ENCODE measurements at regions not wholly inside any gene's neighbourhood (a gene's known extent, or its start where the extent isn't known, plus 50 kb on each side); places are given as distances from the start of the nearest gene placed in this dataset.
A peak's percentile ranks its signal among the peaks of the same experiment; 100 is the strongest.
"Not testable (repeated sequence)": the region's sequence is repeated elsewhere in the genome, so short reads cannot be mapped to it uniquely, and the experiment has no call there.

DNA sequence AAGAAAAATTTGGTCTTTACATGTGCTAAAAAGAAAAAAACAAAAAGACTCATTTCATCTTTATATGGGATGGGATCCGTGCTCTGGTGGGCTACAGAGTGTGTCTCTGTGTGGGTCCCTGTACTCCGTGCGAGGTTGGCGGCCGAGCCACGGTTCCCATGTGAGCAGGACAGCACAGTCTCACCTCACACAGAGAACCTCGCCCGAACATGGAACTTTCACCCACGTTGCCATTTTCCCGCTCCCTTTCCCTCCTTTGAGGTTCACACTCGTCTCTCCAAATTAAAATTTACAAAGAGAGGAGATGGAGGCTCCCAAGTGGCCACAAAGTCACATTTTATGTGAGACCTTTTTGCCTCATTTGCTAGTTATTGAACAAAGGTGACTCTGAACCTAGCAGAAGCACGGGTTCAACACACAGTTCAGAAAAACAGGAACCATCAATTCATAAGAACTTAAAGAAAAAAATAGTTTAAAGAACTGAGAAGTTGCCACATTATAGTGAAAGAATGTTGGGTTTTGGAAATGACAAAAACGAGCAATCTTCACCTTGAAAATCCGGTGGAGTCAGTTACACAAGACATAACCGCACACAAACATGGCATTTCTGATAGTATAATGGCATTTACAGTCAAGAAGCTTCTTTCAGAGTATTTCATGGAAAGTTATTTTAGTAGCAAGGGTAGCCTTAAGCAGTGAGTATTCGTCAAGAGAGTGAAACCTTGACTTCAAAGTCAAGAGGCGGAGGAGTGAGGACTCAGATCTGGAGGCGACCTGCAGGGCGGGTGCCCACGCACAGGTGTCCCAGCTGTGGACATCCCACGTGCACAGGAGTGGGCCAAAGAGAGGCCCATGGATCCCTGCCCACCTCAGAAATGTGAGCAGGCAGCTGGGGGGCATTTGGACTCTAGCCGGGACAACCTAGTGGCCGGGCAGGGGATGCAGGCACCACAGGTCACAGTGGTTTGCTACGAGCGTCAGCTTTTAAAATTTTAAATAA lies 277.2 kb upstream of the PLGLB2 start:
- H3K4me1 ChIP-seq (ENCODE audit: low read depth, poor library complexity, severe bottlenecking): peaks cover 44% of the 10 kb centered on the region
- not testable (repeated sequence) for H4K20me1 ChIP-seq (ENCODE audit: insufficient read depth); H3K4me3 ChIP-seq (IDR thresholded peaks at IDR 0.05; ENCODE audit: insufficient read depth, low read depth, low read length); H3K9ac ChIP-seq; H3K27me3 ChIP-seq (ENCODE audit: insufficient read depth, low read depth); H2AFZ ChIP-seq (ENCODE audit: low read depth); H3K36me3 ChIP-seq (ENCODE audit: insufficient read depth)
- 0 out of 2 replicates have a peak overlapping the region, but pooled peaks have one; percentile 8 for H3K4me2 ChIP-seq
- H3K79me2 ChIP-seq (ENCODE audit: insufficient read depth, low read depth): peaks cover 53% of the 10 kb centered on the region
- H3K27ac ChIP-seq: peak overlapping the region; percentile 29; the same call in 1 of the 2 replicates

DNA sequence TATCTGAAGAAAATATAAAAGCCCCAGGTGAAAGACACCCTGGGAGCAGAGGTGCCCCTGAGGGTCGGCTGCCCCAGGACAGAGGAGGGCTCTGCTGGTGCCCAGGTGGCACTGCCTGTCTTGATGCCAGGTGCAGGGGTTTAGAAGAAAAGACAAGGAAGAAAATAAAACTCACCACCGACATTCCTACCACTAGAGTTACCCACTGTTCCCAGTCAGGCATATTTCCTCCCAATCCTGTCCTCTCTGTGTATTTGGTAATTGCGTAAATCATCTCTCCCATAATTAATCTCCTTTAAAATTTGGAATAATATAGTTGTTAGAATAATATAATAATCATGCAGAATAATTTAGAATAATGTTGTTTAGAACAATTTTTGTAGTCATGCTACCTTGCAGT lies 276.4 kb upstream of the PLGLB2 start:
- Histone ChIP-seq H3K79me2 (ENCODE audit: insufficient read depth, low read depth) (peaks cover 50% of the 10 kb centered on the region), H3K27ac (peak overlapping the region; percentile 29; the same call in 1 of the 2 replicates), H3K4me1 (ENCODE audit: low read depth, poor library complexity, severe bottlenecking) (peaks cover 49% of the 10 kb centered on the region), H3K4me2 (0 out of 2 replicates have a peak overlapping the region, but pooled peaks have one; percentile 8)
- not testable (repeated sequence) for H2AFZ ChIP-seq (ENCODE audit: low read depth); H3K4me3 ChIP-seq (IDR thresholded peaks at IDR 0.05; ENCODE audit: insufficient read depth, low read depth, low read length); H4K20me1 ChIP-seq (ENCODE audit: insufficient read depth); H3K9ac ChIP-seq; H3K36me3 ChIP-seq (ENCODE audit: insufficient read depth); H3K27me3 ChIP-seq (ENCODE audit: insufficient read depth, low read depth)

DNA sequence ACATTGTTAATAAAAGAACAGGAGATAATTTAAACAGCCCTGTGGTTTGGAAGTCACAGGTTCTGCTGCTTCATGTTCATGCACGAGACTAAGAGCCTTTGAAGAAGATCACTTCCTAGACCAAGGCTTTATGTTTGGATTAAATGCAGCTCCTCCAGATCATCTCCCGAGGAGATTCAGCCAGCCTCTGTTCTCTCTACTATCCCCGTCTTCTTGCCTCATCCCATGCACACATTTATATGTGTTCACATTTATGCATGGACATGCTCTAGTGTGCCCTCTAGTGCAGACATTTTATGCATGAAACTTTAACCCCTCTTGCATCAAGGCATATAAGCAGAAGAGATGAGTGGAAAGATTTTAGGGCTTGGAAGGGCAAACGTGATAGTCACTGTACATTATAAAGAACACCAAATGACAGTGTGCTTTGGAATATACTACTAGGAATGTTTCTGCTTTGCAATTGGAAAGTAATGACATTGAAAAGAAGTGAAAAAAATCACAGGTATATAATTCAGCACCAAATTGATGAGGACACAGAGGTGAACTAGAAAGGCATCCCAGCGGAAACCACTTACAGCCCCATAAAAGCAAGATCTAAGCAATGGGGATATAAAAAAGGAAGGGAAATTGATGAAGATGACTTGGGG lies 271.5 kb upstream of the PLGLB2 start:
- not testable (repeated sequence) for H4K20me1 ChIP-seq (ENCODE audit: insufficient read depth); H3K27me3 ChIP-seq (ENCODE audit: insufficient read depth, low read depth); H3K4me2 ChIP-seq; H3K36me3 ChIP-seq (ENCODE audit: insufficient read depth); H3K27ac ChIP-seq; H3K9ac ChIP-seq; H2AFZ ChIP-seq (ENCODE audit: low read depth); H3K4me3 ChIP-seq (IDR thresholded peaks at IDR 0.05; ENCODE audit: insufficient read depth, low read depth, low read length)
- TF ChIP-seq, protein P1, sequence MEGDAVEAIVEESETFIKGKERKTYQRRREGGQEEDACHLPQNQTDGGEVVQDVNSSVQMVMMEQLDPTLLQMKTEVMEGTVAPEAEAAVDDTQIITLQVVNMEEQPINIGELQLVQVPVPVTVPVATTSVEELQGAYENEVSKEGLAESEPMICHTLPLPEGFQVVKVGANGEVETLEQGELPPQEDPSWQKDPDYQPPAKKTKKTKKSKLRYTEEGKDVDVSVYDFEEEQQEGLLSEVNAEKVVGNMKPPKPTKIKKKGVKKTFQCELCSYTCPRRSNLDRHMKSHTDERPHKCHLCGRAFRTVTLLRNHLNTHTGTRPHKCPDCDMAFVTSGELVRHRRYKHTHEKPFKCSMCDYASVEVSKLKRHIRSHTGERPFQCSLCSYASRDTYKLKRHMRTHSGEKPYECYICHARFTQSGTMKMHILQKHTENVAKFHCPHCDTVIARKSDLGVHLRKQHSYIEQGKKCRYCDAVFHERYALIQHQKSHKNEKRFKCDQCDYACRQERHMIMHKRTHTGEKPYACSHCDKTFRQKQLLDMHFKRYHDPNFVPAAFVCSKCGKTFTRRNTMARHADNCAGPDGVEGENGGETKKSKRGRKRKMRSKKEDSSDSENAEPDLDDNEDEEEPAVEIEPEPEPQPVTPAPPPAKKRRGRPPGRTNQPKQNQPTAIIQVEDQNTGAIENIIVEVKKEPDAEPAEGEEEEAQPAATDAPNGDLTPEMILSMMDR (conservative IDR thresholded peaks at IDR 0.05; ENCODE audit: low read depth, low read length): peak; percentile 25; the same call in 1 of the 2 replicates
- H3K79me2 ChIP-seq (ENCODE audit: insufficient read depth, low read depth): peaks cover 58% of the 10 kb centered on the region
- peaks cover 53% of the 10 kb centered on the region for H3K4me1 ChIP-seq (ENCODE audit: low read depth, poor library complexity, severe bottlenecking)

DNA sequence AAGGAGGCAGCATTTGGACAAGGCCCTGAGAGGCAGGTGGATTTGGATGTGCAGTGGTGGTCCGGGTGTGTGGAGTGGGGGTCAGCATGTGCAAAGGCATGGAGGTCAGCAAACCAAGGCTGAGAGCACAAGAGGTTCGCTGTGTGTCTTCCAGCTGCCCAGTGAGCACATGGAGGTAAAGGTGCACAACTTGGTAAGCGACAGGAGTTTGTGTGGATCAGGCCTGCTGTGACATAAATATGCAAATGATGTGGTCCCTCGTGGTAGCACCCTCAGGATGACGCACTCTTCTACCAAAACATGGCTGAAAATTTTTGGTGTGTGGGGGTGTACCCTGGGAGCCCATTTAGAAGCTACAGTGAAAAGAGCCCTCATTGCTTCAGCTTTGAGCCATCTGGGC lies 271.0 kb upstream of the PLGLB2 start:
- H3K79me2 ChIP-seq (ENCODE audit: insufficient read depth, low read depth): peaks cover 54% of the 10 kb centered on the region
- H3K36me3 ChIP-seq (ENCODE audit: insufficient read depth); H3K4me3 ChIP-seq (IDR thresholded peaks at IDR 0.05; ENCODE audit: insufficient read depth, low read depth, low read length); H3K9ac ChIP-seq; H2AFZ ChIP-seq (ENCODE audit: low read depth); H3K27ac ChIP-seq; H3K4me2 ChIP-seq; H4K20me1 ChIP-seq (ENCODE audit: insufficient read depth); H3K27me3 ChIP-seq (ENCODE audit: insufficient read depth, low read depth): not testable (repeated sequence)
- H3K4me1 ChIP-seq (ENCODE audit: low read depth, poor library complexity, severe bottlenecking): peaks cover 55% of the 10 kb centered on the region

DNA sequence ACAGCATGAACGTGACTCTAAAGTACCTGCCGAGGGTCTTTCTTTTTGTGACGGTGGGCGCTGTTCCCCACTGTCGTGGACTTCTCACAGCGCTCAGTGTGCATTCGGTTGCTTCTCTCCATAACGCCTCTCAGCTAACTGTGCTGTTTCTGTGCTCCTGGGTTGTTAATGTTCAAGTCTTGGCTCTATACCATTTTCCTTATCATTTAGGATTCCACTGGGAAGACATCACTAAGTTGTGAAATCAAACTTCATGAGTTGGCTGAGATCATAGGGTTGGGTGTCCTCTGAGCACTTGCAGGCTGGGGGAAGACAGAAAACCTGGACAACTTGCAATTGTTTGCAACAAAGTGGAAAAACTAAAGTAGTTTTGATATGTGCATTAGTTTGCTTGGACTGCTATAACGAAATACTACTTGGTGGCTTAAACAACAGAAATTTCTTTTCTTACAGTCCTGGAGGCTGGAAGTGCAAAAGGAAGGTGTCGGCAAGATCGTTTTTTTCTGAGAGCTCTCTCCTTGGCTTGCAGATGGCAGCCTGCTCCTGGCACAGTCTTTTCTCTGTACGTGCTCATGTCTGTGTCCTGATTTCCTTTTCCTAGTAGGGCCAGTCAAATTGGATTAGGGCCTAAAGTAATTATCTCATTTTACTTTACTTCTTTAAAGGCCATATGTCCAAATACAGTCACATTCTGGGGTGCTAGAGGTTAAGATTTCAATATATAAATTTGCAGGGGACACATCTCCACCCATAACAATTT lies 270.0 kb upstream of the PLGLB2 start:
- not testable (repeated sequence) for H3K27me3 ChIP-seq (ENCODE audit: insufficient read depth, low read depth); H3K27ac ChIP-seq; H3K4me3 ChIP-seq (IDR thresholded peaks at IDR 0.05; ENCODE audit: insufficient read depth, low read depth, low read length); H3K9ac ChIP-seq; H3K4me2 ChIP-seq; H3K36me3 ChIP-seq (ENCODE audit: insufficient read depth); H4K20me1 ChIP-seq (ENCODE audit: insufficient read depth); H2AFZ ChIP-seq (ENCODE audit: low read depth)
- Histone ChIP-seq H3K79me2 (ENCODE audit: insufficient read depth, low read depth) (peaks cover 60% of the 10 kb centered on the region), H3K4me1 (ENCODE audit: low read depth, poor library complexity, severe bottlenecking) (peaks cover 61% of the 10 kb centered on the region)

DNA sequence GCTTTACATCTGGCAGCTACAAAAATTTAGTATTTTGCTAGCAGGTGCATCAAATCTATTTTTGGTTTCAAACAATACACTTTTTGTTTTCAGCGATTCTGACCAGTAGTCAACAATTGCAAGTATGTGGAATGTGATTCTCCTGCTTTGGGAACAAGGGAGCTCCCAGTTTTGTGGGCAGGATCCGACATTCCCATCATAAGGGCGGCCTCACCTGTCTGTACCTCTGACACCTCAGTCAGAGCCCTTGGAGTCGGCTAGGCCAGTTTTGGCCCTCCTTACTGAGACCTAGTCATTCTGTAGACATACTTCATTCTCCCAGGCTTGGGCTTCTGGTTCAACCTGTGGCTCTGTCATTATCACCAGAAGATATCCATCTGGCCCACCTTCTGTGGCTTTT lies 269.0 kb upstream of the PLGLB2 start:
- H3K27me3 ChIP-seq (ENCODE audit: insufficient read depth, low read depth); H3K9ac ChIP-seq; H3K4me3 ChIP-seq (IDR thresholded peaks at IDR 0.05; ENCODE audit: insufficient read depth, low read depth, low read length); H2AFZ ChIP-seq (ENCODE audit: low read depth); H4K20me1 ChIP-seq (ENCODE audit: insufficient read depth); H3K36me3 ChIP-seq (ENCODE audit: insufficient read depth); H3K4me2 ChIP-seq; H3K27ac ChIP-seq: not testable (repeated sequence)
- Histone ChIP-seq H3K79me2 (ENCODE audit: insufficient read depth, low read depth) (peaks cover 65% of the 10 kb centered on the region), H3K4me1 (ENCODE audit: low read depth, poor library complexity, severe bottlenecking) (peaks cover 68% of the 10 kb centered on the region)

DNA sequence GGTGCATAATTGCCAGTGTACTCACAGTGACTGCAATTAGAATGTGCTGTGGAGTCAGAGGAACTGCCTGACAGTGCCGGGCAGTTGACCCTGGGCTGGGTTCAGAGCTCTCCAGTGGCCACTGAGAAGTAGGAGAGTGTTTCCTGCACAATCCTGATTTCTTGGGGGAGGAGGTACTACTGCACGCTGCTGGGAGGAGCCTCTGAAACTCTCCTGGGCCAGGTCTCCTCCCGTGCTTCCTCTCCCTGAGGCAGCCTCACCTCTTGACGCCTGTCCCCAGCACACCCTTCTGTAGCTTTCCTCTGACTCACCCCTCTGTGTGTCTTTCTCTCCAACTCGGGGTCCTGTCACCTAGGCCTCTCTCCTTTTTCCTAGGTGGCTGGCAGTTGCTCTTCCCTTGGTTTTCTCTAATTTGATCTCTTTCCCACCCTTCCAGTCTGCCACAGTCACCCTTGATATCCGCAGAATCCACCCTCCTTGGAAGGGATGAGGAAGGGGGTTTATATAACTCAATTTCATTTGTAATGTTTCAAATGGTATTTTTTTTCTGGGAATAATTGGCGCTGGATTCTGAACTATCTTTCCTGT lies 264.7 kb upstream of the PLGLB2 start:
- H2AFZ ChIP-seq (ENCODE audit: low read depth); H3K9ac ChIP-seq; H4K20me1 ChIP-seq (ENCODE audit: insufficient read depth); H3K4me3 ChIP-seq (IDR thresholded peaks at IDR 0.05; ENCODE audit: insufficient read depth, low read depth, low read length); H3K27me3 ChIP-seq (ENCODE audit: insufficient read depth, low read depth); H3K36me3 ChIP-seq (ENCODE audit: insufficient read depth): not testable (repeated sequence)
- peak overlapping the region; percentile 93; the same call in 1 of the 2 replicates for H3K27ac ChIP-seq
- peaks cover 72% of the 10 kb centered on the region for H3K79me2 ChIP-seq (ENCODE audit: insufficient read depth, low read depth)
- H3K4me2 ChIP-seq: peak overlapping the region; percentile 40
- H3K4me1 ChIP-seq (ENCODE audit: low read depth, poor library complexity, severe bottlenecking): peaks cover 60% of the 10 kb centered on the region

DNA sequence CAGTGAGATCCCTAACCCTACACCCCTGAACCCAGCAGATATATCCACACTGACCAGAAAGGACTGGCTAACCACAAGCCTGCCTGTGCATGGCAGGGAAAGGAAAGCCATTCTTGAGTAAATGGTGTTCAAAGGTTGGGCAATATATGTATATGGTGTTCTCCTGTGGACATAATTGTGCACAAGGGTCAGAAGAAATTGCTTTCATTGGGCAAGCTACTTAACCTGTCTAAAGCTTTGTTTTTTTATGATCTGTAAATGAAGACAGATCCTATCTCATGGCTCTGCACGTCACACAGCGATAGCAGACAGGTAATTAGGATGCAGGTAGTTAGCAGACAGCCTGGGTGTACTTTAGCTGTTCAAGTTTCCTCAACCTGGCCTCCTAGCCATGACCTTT lies 263.5 kb upstream of the PLGLB2 start:
- H3K27me3 ChIP-seq (ENCODE audit: insufficient read depth, low read depth); H2AFZ ChIP-seq (ENCODE audit: low read depth); H3K36me3 ChIP-seq (ENCODE audit: insufficient read depth); H3K4me3 ChIP-seq (IDR thresholded peaks at IDR 0.05; ENCODE audit: insufficient read depth, low read depth, low read length); H4K20me1 ChIP-seq (ENCODE audit: insufficient read depth); H3K9ac ChIP-seq: not testable (repeated sequence)
- Histone ChIP-seq H3K79me2 (ENCODE audit: insufficient read depth, low read depth) (peaks cover 73% of the 10 kb centered on the region), H3K27ac (peak overlapping the region; percentile 93; the same call in 1 of the 2 replicates), H3K4me1 (ENCODE audit: low read depth, poor library complexity, severe bottlenecking) (peaks cover 60% of the 10 kb centered on the region), H3K4me2 (peak overlapping the region; percentile 40; the same call in 1 of the 2 replicates)
